VCaP (cell line): ENCODE measurements at regions not wholly inside any gene's neighbourhood (a gene's known extent, or its start where the extent isn't known, plus 50 kb on each side); places are given as distances from the start of the nearest gene placed in this dataset.

Experiments
- H3K27ac ChIP-seq: fragments of 450-650 bp; 2 replicates; pipeline ENCODE4 v1.5.1; 2017
- CTCF ChIP-seq: fragments of 450-650 bp; conservative IDR thresholded peaks from 2 replicates; pipeline ENCODE4 v1.5.1; 2017; ENCODE audit warnings: mild to moderate bottlenecking, moderate library complexity

DNA sequence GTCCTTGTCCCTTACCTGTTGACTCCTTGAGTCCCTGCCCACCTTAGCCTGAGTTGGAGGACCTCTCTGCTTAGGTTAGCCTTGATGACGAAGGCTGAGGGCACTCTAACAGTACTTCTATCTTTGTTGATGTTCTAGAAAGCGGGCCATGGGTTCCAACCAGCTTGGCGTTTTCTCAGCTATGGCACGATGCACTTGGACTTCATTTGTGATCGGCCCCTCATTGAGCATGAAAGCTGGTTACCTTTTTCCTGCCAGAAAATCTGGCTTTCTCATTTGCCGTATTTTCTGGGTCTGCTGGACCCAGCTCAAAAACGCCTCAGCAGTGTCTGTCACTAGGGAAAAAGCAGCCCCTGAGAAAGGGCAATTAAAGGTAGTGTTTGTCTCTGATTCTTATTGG, 290.8 kb downstream of the EMP1 start:
- TF ChIP-seq CTCF, result no peak
- no peak overlapping the region for H3K27ac ChIP-seq

GRCh38 chr12:13486794-13487193, 290.3 kb downstream of the EMP1 start:
- no peak for TF ChIP-seq CTCF
- no peak overlapping the region for H3K27ac ChIP-seq

DNA sequence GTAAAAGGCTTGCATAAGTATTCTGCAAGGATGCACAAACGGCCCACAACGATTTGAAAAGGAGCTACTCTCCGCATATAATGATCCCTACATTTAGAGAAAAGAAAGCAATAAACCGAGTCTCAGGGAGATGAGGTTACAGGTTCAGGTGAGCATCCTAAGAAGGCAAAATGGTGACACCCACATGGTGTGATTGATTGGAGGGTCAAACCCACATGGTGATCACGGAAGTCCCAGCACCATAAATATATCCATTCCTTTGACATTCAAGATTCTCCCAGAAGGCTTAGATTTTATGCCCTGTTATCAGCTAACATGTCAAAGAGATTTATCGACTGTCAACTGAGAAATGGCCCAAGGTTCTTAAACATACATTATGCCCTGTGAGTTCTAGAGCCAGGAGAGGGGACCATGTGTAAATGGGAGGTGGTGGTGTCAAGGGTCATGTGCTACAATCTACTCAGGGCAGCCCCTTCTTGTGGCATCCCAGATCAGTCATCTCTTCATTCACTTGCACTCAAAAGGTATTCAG, 282.2 kb downstream of the EMP1 start:
- TF ChIP-seq CTCF, result no peak
- no peak overlapping the region for H3K27ac ChIP-seq

DNA sequence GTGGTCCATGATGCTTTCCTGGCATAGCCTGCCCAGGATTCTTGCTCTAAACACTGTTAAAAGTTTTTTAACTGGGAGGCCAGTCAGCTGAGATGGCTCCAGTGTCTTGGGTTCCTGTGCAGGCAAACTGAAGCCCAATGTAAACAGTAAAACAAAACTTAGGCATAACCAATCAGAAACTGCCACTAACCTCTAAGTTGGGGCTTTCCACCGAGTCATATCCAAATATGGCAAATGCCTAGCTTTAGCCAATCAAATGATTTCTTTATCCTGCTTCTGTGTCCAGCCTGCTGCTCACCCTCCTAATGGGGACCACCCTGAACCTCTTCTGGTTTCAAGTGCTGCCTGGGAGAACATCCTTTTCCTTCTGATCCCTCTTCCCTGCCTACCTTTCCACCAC, 277.9 kb downstream of the EMP1 start:
- H3K27ac ChIP-seq, result no peak overlapping the region
- no peak for TF ChIP-seq CTCF

DNA sequence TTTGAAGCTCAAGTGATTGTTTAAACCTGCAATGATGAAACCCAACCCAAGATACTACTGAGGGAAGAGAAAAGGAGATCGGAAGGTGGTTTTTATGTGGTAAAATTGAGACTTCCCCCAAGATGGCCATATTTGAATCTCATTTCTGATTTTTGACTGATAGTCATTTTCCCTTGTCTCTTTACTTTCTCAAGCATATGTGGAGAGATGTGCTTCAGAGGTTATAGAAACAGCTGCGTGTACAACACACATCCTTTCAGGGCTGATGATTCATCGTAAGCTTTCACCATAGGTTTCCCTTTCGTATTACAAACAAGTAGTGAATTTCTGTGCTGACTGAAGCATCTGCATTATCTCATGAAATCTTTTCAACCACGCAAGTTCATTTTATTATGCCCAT, 276.2 kb downstream of the EMP1 start:
- no peak for TF ChIP-seq CTCF
- H3K27ac ChIP-seq, result no peak overlapping the region

- H3K27ac ChIP-seq, result no peak overlapping the region
- TF ChIP-seq CTCF, result no peak
These were observed 274.9 kb downstream of the EMP1 start for GRCh38 chr12:13471471-13471870.

- no peak for TF ChIP-seq CTCF
- H3K27ac ChIP-seq, result no peak overlapping the region
These were observed 269.1 kb downstream of the EMP1 start for GRCh38 chr12:13465635-13466034.
